Suprapubic skin (tissue), 3 donors: ENCODE measurements at regions not wholly inside any gene's neighbourhood (a gene's known extent, or its start where the extent isn't known, plus 50 kb on each side); places are given as distances from the start of the nearest gene placed in this dataset.

Source experiments
- CTCF ChIP-seq, 2 donors: fragments of 200-600 bp in 1 of 2; fragments of 450-650 bp in 1 of 2; sonication (generic) in 1 of 2; IDR thresholded peaks; one replicate each; pipeline ENCODE4 v1.5.1; 2016 to 2019; ENCODE audit warnings: antibody characterized with exemption in 2 of 2, mild to moderate bottlenecking in 1 of 2, moderate library complexity in 1 of 2
- EP300 ChIP-seq: sonication (generic); formaldehyde crosslinking; IDR thresholded peaks from one replicate; pipeline ENCODE4 v1.6.1; 2017; ENCODE audit warnings: antibody characterized with exemption

- TF ChIP-seq CTCF (IDR thresholded peaks at IDR 0.05) (no peak), EP300 (no peak)
These were observed 100.1 kb upstream of the CLDN10 start for GRCh38 chr13:95452375-95452774.
